GM19463 (cell line): ENCODE measurements at regions not wholly inside any gene's neighbourhood (a gene's known extent, or its start where the extent isn't known, plus 50 kb on each side); places are given as distances from the start of the nearest gene placed in this dataset.
A peak's percentile ranks its signal among the peaks of the same experiment; 100 is the strongest.

Experiments used
- ATAC-seq: cut with Tn5 transposase; IDR thresholded peaks from one replicate; pipeline ENCODE4 v1.9.1; 2021; ENCODE audit warnings: mild to moderate bottlenecking, moderate library complexity; ENCODE audit not compliant: unreplicated experiment

GRCh38 chr14:22513066-22513812 is 75.8 kb downstream of the DAD1 start:
- ATAC-seq = no peak

- no peak for ATAC-seq
Measured at GRCh38 chr14:22512106-22512814, 76.8 kb downstream of the DAD1 start.

GRCh38 chr14:22510527-22511110 is 78.4 kb downstream of the DAD1 start:
- no peak for ATAC-seq

- ATAC-seq = no peak
Measured at GRCh38 chr14:22509751-22510300, 79.2 kb downstream of the DAD1 start.

GRCh38 chr14:22509036-22509709 is 79.9 kb downstream of the DAD1 start:
- no peak for ATAC-seq

- no peak for ATAC-seq
Measured at GRCh38 chr14:22508662-22509035, 80.4 kb downstream of the DAD1 start.

- ATAC-seq = no peak
Measured at GRCh38 chr14:22508150-22508457, 80.9 kb downstream of the DAD1 start.

GRCh38 chr14:22506778-22507351 is 82.2 kb downstream of the DAD1 start:
- no peak for ATAC-seq

- no peak for ATAC-seq
Measured at GRCh38 chr14:22506378-22506710, 82.7 kb downstream of the DAD1 start.

- no peak for ATAC-seq
Measured at GRCh38 chr14:22505697-22506377, 83.2 kb downstream of the DAD1 start.

GRCh38 chr14:22505309-22505696 is 83.7 kb downstream of the DAD1 start:
- no peak for ATAC-seq

GRCh38 chr14:22502551-22502950 is 86.5 kb downstream of the DAD1 start:
- ATAC-seq = no peak

GRCh38 chr14:22502007-22502406 is 87.0 kb downstream of the DAD1 start:
- ATAC-seq = no peak

- no peak for ATAC-seq
Measured at GRCh38 chr14:22500954-22501726, 87.9 kb downstream of the DAD1 start.

- no peak for ATAC-seq
Measured at GRCh38 chr14:22500525-22500924, 88.5 kb downstream of the DAD1 start.

GRCh38 chr14:22497671-22498093 is 91.3 kb downstream of the DAD1 start:
- no peak for ATAC-seq

- peak; percentile 11 for ATAC-seq
Measured at GRCh38 chr14:22497144-22497423, 91.9 kb downstream of the DAD1 start.

- no peak for ATAC-seq
Measured at GRCh38 chr14:22494486-22495135, 94.4 kb downstream of the DAD1 start.

- ATAC-seq = no peak
Measured at GRCh38 chr14:22493753-22494152, 95.3 kb downstream of the DAD1 start.
